DMS 273 (cell line): ENCODE measurements at regions not wholly inside any gene's neighbourhood (a gene's known extent, or its start where the extent isn't known, plus 50 kb on each side); places are given as distances from the start of the nearest gene placed in this dataset.

ENCODE experiments used
- DNase-seq: peaks from one replicate; lab custom pipeline; 2025; ENCODE audit not compliant: unreplicated experiment; lab: John Stamatoyannopoulos, UW

GRCh38 chr4:187175197-187175596 is 451.5 kb upstream of the FAT1 start:
- no peak for DNase-seq

- no peak for DNase-seq
Observed at GRCh38 chr4:187176261-187176910, 452.7 kb upstream of the FAT1 start.

- DNase-seq: no peak
Observed at GRCh38 chr4:187178084-187178483, 454.4 kb upstream of the FAT1 start.

- no peak for DNase-seq
Observed at GRCh38 chr4:187178587-187178986, 454.9 kb upstream of the FAT1 start.

- no peak for DNase-seq
Observed at GRCh38 chr4:187179086-187180058, 455.7 kb upstream of the FAT1 start.

- no peak for DNase-seq
Observed at GRCh38 chr4:187181054-187181453, 457.4 kb upstream of the FAT1 start.

- DNase-seq: no peak
Observed at GRCh38 chr4:187183346-187183745, 459.7 kb upstream of the FAT1 start.

- DNase-seq: no peak
Observed at GRCh38 chr4:187183826-187184225, 460.2 kb upstream of the FAT1 start.

- no peak for DNase-seq
Observed at GRCh38 chr4:187184508-187184907, 460.9 kb upstream of the FAT1 start.

GRCh38 chr4:187188118-187188517 is 464.5 kb upstream of the FAT1 start:
- no peak for DNase-seq

GRCh38 chr4:187188741-187189140 is 465.1 kb upstream of the FAT1 start:
- DNase-seq: no peak

- DNase-seq: no peak
Observed at GRCh38 chr4:187190390-187190789, 466.7 kb upstream of the FAT1 start.

- DNase-seq: no peak
Observed at GRCh38 chr4:187191676-187192075, 468.0 kb upstream of the FAT1 start.

GRCh38 chr4:187192266-187192665 is 468.6 kb upstream of the FAT1 start:
- no peak for DNase-seq

GRCh38 chr4:187193141-187193540 is 469.5 kb upstream of the FAT1 start:
- DNase-seq: no peak

- no peak for DNase-seq
Observed at GRCh38 chr4:187204389-187204918, 480.8 kb upstream of the FAT1 start.

GRCh38 chr4:187207931-187208330 is 484.3 kb upstream of the FAT1 start:
- DNase-seq: no peak

- DNase-seq: no peak
Observed at GRCh38 chr4:187208651-187209050, 485.0 kb upstream of the FAT1 start.

GRCh38 chr4:187209921-187210613 is 486.4 kb upstream of the FAT1 start:
- no peak for DNase-seq

GRCh38 chr4:187212446-187213080 is 488.9 kb upstream of the FAT1 start:
- no peak for DNase-seq

GRCh38 chr4:187215438-187215837 is 491.8 kb upstream of the FAT1 start:
- DNase-seq: no peak
